HG02759 (cell line): ENCODE measurements at regions not wholly inside any gene's neighbourhood (a gene's known extent, or its start where the extent isn't known, plus 50 kb on each side); places are given as distances from the start of the nearest gene placed in this dataset.

Source experiments
- ATAC-seq: cut with Tn5 transposase; IDR thresholded peaks from one replicate; pipeline ENCODE4 v1.9.1; 2021; ENCODE audit warnings: mild to moderate bottlenecking, moderate library complexity; ENCODE audit not compliant: unreplicated experiment

GRCh38 chr13:106873810-106874209 lies 305.9 kb upstream of the ARGLU1 start:
- no peak for ATAC-seq

- no peak for ATAC-seq
Measured at GRCh38 chr13:106867249-106867648, 299.3 kb upstream of the ARGLU1 start.

GRCh38 chr13:106865716-106866440 lies 297.9 kb upstream of the ARGLU1 start:
- no peak for ATAC-seq

- ATAC-seq, result no peak
Measured at GRCh38 chr13:106859533-106859904, 291.6 kb upstream of the ARGLU1 start.

- no peak for ATAC-seq
Measured at GRCh38 chr13:106858903-106859532, 291.1 kb upstream of the ARGLU1 start.

GRCh38 chr13:106852436-106852835 lies 284.5 kb upstream of the ARGLU1 start:
- no peak for ATAC-seq

- no peak for ATAC-seq
Measured at GRCh38 chr13:106850973-106851650, 283.2 kb upstream of the ARGLU1 start.

GRCh38 chr13:106846571-106847448 lies 278.9 kb upstream of the ARGLU1 start:
- ATAC-seq, result no peak

GRCh38 chr13:106836186-106836802 lies 268.4 kb upstream of the ARGLU1 start:
- ATAC-seq, result no peak

GRCh38 chr13:106835477-106835876 lies 267.5 kb upstream of the ARGLU1 start:
- ATAC-seq, result no peak

- no peak for ATAC-seq
Measured at GRCh38 chr13:106821979-106822378, 254.0 kb upstream of the ARGLU1 start.

- ATAC-seq, result no peak
Measured at GRCh38 chr13:106819413-106820180, 251.7 kb upstream of the ARGLU1 start.

GRCh38 chr13:106818971-106819370 lies 251.0 kb upstream of the ARGLU1 start:
- ATAC-seq, result no peak

GRCh38 chr13:106815545-106815944 lies 247.6 kb upstream of the ARGLU1 start:
- no peak for ATAC-seq

GRCh38 chr13:106814463-106814862 lies 246.5 kb upstream of the ARGLU1 start:
- ATAC-seq, result no peak

- ATAC-seq, result no peak
Measured at GRCh38 chr13:106810069-106810468, 242.1 kb upstream of the ARGLU1 start.

GRCh38 chr13:106804991-106805390 lies 237.1 kb upstream of the ARGLU1 start:
- no peak for ATAC-seq

GRCh38 chr13:106802917-106803316 lies 235.0 kb upstream of the ARGLU1 start:
- ATAC-seq, result no peak

- no peak for ATAC-seq
Measured at GRCh38 chr13:106799781-106800335, 231.9 kb upstream of the ARGLU1 start.
